ENCODE measurements at regions not wholly inside any gene's neighbourhood (a gene's known extent, or its start where the extent isn't known, plus 50 kb on each side); places are given as distances from the start of the nearest gene placed in this dataset.

DNA sequence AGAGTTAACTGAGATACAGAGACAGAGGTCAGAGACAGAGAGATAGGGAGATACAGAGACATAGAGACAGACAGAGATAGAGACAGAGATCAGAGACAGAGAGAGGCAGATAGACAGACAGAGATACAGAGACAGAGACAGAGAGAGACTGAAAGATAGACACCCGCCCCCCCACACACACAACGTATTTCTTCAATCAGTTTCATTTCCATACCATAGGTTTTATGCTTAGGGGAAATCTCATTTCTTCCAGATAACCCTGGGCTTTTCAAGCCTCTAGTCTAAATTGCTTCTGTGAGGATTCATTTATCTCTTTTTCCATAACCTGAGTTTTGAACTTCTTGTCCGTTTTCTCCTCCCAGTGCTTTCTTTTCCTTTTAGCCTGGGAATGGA is 94.6 kb downstream of the CD8B2 start:
- DNase-seq (ENCODE audit: low spot score) = peak; percentile 34
- TF ChIP-seq, protein P1, sequence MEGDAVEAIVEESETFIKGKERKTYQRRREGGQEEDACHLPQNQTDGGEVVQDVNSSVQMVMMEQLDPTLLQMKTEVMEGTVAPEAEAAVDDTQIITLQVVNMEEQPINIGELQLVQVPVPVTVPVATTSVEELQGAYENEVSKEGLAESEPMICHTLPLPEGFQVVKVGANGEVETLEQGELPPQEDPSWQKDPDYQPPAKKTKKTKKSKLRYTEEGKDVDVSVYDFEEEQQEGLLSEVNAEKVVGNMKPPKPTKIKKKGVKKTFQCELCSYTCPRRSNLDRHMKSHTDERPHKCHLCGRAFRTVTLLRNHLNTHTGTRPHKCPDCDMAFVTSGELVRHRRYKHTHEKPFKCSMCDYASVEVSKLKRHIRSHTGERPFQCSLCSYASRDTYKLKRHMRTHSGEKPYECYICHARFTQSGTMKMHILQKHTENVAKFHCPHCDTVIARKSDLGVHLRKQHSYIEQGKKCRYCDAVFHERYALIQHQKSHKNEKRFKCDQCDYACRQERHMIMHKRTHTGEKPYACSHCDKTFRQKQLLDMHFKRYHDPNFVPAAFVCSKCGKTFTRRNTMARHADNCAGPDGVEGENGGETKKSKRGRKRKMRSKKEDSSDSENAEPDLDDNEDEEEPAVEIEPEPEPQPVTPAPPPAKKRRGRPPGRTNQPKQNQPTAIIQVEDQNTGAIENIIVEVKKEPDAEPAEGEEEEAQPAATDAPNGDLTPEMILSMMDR (IDR thresholded peaks at IDR 0.05; ENCODE audit: extremely low read depth, missing control alignments) = no peak

DNA sequence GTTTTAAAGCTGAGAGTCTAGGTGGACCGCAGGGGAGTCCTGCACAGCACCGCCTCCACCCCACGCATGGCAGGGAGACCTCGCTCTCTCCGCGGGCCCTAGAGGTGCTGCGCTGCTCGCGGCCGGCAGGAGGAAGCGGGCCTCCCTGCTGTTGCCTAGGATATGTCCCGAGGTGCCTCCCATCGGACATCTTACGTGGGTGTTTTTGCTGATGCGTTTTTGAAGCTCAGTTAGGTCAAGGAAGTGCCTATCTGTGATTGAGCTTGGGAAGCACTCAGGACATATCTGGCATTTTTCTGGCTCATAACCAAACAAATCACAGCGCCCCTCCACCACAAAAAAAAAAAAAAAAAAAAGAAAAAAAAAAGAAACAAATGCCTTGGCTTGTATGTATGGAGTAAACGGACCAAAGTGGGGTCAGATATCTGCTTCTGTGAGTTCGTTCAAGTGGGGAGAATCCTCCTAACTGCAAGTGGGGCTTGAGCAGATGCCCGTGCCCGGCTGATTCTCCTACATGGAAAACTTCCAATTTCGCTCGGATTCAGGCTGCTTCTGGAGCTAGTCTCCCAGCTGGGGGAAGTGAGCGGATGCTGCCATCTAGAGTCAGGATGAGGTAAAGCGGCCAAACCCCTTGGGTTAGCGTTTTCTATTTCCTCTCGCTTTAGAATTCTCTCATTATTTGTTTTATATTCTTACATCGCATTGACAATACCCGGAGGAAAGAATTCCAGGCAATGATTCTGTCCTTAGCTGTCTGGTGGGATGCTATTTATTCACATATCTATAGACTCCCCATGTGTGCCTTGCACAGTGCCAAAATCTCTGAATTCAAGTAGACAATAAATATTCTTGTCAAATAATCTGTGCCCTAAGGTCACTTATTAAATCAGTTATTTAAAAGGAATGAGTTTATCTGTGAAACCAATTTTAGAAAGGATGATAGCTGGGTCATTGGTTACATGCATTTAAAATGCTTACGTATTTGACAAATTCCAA is 95.3 kb downstream of the CD8B2 start:
- DNase-seq (ENCODE audit: low spot score) = peak; percentile 88
- TF ChIP-seq, protein P1 (IDR thresholded peaks at IDR 0.05; ENCODE audit: extremely low read depth, missing control alignments) = peak; percentile 54

DNA sequence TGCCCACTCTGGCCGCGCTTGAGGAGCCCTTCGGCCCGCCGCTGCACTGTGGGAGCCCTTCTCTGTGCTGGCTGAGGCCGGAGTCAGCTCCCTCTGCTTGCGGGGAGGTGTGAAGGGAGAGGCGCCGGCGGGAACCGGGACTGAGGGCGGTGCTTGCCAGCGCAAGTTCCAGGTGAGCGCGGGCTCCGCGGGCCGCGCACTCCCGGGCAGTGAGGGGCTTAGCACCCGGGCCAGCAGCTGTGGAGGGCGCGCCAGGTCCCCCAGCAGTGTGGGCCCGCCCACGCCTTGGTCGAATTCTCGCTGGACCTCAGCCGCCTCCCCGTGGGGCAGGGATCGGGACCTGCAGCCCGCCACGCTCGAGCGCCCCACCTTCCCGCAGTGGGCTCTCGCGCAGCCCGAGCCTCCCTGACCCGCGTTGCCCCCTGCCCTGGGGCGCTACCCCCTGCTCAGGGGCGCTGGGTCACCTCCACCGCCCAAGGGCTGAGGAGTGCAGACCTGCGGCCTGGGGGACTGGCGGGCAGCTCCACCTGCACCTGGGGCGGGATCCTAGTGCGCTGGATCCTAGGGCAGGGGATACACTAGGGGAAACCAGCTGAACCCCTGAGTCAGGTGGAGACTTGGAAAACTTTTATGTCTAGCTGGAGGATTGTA is 97.3 kb downstream of the CD8B2 start:
- DNase-seq (ENCODE audit: low spot score) = no peak
- TF ChIP-seq, protein P1 (IDR thresholded peaks at IDR 0.05; ENCODE audit: extremely low read depth, missing control alignments) = no peak

DNA sequence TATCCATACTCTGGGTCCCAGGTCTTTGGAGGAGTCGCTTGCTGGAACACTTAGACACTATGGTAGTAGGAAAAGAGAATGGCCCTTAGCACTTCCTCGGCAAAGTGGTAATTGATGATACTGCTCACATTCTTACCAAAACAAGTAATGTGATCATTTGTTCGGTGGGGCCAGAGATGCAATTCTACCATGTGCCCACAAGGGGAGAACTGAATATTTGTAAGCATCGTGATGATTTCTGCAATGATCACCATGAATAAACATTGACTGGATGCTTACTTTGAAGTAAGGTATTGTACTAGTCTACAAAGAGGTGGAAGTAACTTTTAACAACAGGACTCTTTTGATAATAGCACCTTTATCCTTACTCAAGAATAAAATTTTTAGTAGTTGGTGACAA is 109.7 kb downstream of the CD8B2 start:
- TF ChIP-seq, protein P1 (IDR thresholded peaks at IDR 0.05; ENCODE audit: extremely low read depth, missing control alignments) = no peak
- DNase-seq (ENCODE audit: low spot score) = no peak

DNA sequence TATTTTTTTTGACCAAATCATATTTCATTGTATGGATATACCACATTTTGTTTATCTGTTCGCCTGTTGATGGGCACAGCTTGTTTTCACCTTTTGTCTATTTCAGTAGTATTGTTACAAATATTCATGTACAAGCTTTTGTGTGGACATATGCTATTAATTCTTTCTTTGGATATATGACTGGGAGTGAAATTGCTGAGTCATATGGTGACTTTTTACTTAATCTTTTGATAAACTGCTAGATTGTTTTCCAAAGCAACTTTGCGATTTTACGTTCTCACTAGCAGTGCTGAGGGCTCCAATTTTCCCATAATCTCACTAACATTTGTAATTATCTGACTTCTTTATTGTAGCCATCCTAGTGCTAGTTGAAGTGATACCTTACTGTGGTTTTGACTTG is 112.4 kb downstream of the CD8B2 start:
- TF ChIP-seq, protein P1 (IDR thresholded peaks at IDR 0.05; ENCODE audit: extremely low read depth, missing control alignments) = no peak
- DNase-seq (ENCODE audit: low spot score) = no peak

DNA sequence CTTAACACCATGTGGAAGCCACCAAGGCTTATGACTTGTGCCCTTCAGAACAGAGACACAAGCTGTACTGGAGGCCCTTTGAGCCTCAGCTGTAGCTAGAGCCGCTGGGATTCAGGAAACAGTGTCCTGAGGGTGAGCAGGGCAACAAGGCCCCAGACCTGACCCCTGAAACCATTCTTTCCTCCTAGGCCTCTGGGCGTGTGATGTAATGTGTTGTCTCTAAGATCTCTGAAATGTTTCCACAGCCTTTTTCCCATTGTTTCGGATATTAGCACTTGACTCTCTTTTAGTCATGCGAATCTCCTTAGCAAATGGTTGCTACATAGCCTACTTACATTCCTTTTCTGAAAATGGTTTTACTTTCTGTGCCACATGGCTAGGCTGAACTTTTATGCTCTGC is 114.9 kb downstream of the CD8B2 start:
- DNase-seq (ENCODE audit: low spot score) = no peak

More for the DNA sequence above, 114.9 kb downstream of the CD8B2 start:
- TF ChIP-seq, protein P1 (IDR thresholded peaks at IDR 0.05; ENCODE audit: extremely low read depth, missing control alignments) = no peak
